A549 (cell line): ENCODE measurements at regions not wholly inside any gene's neighbourhood (a gene's known extent, or its start where the extent isn't known, plus 50 kb on each side); places are given as distances from the start of the nearest gene placed in this dataset.

ENCODE experiments used
- ATAC-seq, 2 experiments: fragments of 200-7000 bp in 1 of 2; fragments of >200 bp in 1 of 2; cut with Nextera tagmentation in 1 of 2; cut with Tn5 transposase in 1 of 2; 3 replicates each; pipeline versions ENCODE4 v1.8.0 to v1.9.1; 2018 to 2020; ENCODE audit warnings: mild to moderate bottlenecking in 1 of 2, moderate library complexity in 1 of 2
- CTCF ChIA-PET: fragments of 300-600 bp; sonication (Branson Sonifier 250); formaldehyde crosslinking; extraction: SDS; loops from one replicate; lab custom pipeline; 2021; ENCODE audit warnings: antibody characterized with exemption, inconsistent platforms; lab: Yijun Ruan, JAX
- POLR2A ChIA-PET: fragments of 350-600 bp; formaldehyde crosslinking; extraction: SDS; loops from one replicate; lab custom pipeline; 2021; ENCODE audit warnings: antibody characterized with exemption, inconsistent platforms; lab: Yijun Ruan, JAX
- DNase-seq, 2 experiments: peaks; one replicate each; pipeline versions ENCODE4 v3.0.0 to v3.0.0-alpha.2; 2011 to 2016; ENCODE audit warnings: low read depth in 1 of 2, low spot score in 1 of 2
- FAIRE-seq: peaks from 2 replicates; lab custom pipeline; 2011; peaks lifted over from hg19 to GRCh38; lab: Jason Lieb, UNC
- H3K27ac ChIP-seq, 2 experiments: fragments of >200 bp; sonication (Bioruptor Twin); formaldehyde crosslinking; 3 replicates each; pipeline ENCODE4 v1.5.1; 2016 to 2017
- H3K4me1 ChIP-seq: fragments of >200 bp; sonication (Bioruptor Twin); formaldehyde crosslinking; 3 replicates; pipeline ENCODE4 v1.6.1; 2016
- H3K4me2 ChIP-seq: fragments of >200 bp; sonication (Bioruptor Twin); formaldehyde crosslinking; 3 replicates; pipeline ENCODE4 v1.6.1; 2016
- H3K4me3 ChIP-seq: fragments of >200 bp; sonication (Bioruptor Twin); formaldehyde crosslinking; 3 replicates; pipeline ENCODE4 v1.5.1; 2016
- H3K9me3 ChIP-seq: fragments of >200 bp; sonication (Bioruptor Twin); formaldehyde crosslinking; 3 replicates; pipeline ENCODE4 v1.6.1; 2016
- CBX2 ChIP-seq: fragments of 200-600 bp; sonication (generic); IDR thresholded peaks from 2 replicates; pipeline ENCODE4 v1.6.1; 2016; ENCODE audit warnings: low read depth, mild to moderate bottlenecking, borderline replicate concordance
- CEBPB ChIP-seq, 2 experiments: fragments of >200 bp in 1 of 2; sonication (Bioruptor Twin) in 1 of 2; formaldehyde crosslinking in 1 of 2; IDR thresholded peaks; 2 replicates each; pipeline ENCODE4 v1.6.1; 2012 to 2016
- EP300 ChIP-seq, 2 experiments: fragments of >200 bp; sonication (Bioruptor Twin); formaldehyde crosslinking; IDR thresholded peaks; 2 replicates in 1 of 2; 3 replicates in 1 of 2; pipeline ENCODE4 v1.6.1; 2016 to 2017
- HDAC2 ChIP-seq: fragments of 200-600 bp; sonication (generic); IDR thresholded peaks from 2 replicates; pipeline ENCODE4 v1.6.1; 2016
- HMGXB4 ChIP-seq: fragments of 250-450 bp; sonication (Bioruptor Pico); IDR thresholded peaks from 2 replicates; pipeline ENCODE4 v1.5.0; 2021; ENCODE audit warnings: mild to moderate bottlenecking, moderate library complexity, borderline replicate concordance
- JUNB ChIP-seq: fragments of >200 bp; sonication (Bioruptor Twin); formaldehyde crosslinking; IDR thresholded peaks from 2 replicates; pipeline ENCODE4 v1.6.1; 2016
- KDM1A ChIP-seq: fragments of 200-600 bp; sonication (generic); IDR thresholded peaks from 2 replicates; pipeline ENCODE4 v1.6.1; 2016; ENCODE audit warnings: low read depth, mild to moderate bottlenecking
- NPAS2 ChIP-seq: fragments of 250-450 bp; sonication (Bioruptor Pico); IDR thresholded peaks from 2 replicates; pipeline ENCODE4 v1.8.0; 2022; ENCODE audit warnings: mild to moderate bottlenecking, moderate library complexity, borderline replicate concordance
- NR3C1 ChIP-seq: fragments of >200 bp; sonication (Bioruptor Twin); formaldehyde crosslinking; IDR thresholded peaks from 3 replicates; pipeline ENCODE4 v1.6.1; 2017
- POLR2AphosphoS2 ChIP-seq: conservative IDR thresholded peaks from 2 replicates; pipeline ENCODE4 v1.6.1; 2012; ENCODE audit warnings: low read length, improper control_type of control experiment, inconsistent platforms
- RAD21 ChIP-seq, 2 experiments: fragments of >200 bp in 1 of 2; sonication (Bioruptor Twin) in 1 of 2; formaldehyde crosslinking in 1 of 2; IDR thresholded peaks in 1 of 2; conservative IDR thresholded peaks in 1 of 2; 2 replicates in 1 of 2; 3 replicates in 1 of 2; pipeline ENCODE4 v1.6.1; 2012 to 2018; ENCODE audit warnings: inconsistent platforms in 1 of 2
- RARB ChIP-seq: fragments of 250-450 bp; sonication (Bioruptor Pico); IDR thresholded peaks from 2 replicates; pipeline ENCODE4 v1.8.0; 2021; ENCODE audit warnings: mild to moderate bottlenecking, moderate library complexity
- SMC3 ChIP-seq: fragments of >200 bp; sonication (Bioruptor Twin); formaldehyde crosslinking; IDR thresholded peaks from 3 replicates; pipeline ENCODE4 v1.6.1; 2018; ENCODE audit warnings: inconsistent platforms
- SREBF2 ChIP-seq: fragments of 450-650 bp; IDR thresholded peaks from 2 replicates; pipeline ENCODE4 v1.6.1; 2014; ENCODE audit warnings: mild to moderate bottlenecking, moderate library complexity
- ZC3H11A ChIP-seq: fragments of 450-650 bp; IDR thresholded peaks from 2 replicates; pipeline ENCODE4 v1.6.1; 2014; ENCODE audit warnings: antibody characterized with exemption, mild to moderate bottlenecking
- ZFP36 ChIP-seq: fragments of 450-650 bp; IDR thresholded peaks from 2 replicates; pipeline ENCODE4 v1.6.1; 2014; ENCODE audit warnings: borderline replicate concordance; ENCODE audit not compliant: partially characterized antibody
- ZNF302 ChIP-seq: fragments of 250-450 bp; sonication (Bioruptor Pico); IDR thresholded peaks from 2 replicates; pipeline ENCODE4 v1.9.0; 2021; ENCODE audit warnings: inconsistent platforms, mild to moderate bottlenecking, moderate library complexity
- WGBS: methylation state at CpG from one replicate; pipeline ENCODE4 v1.1.6; 2017; ENCODE audit errors: missing lambda C conversion rate; 5-methylcytosine and 5-hydroxymethylcytosine counted together
- TF ChIP-seq, protein P1 (sequence below): fragments of >200 bp; sonication (Bioruptor Twin); formaldehyde crosslinking; IDR thresholded peaks from 3 replicates; pipeline ENCODE4 v1.5.1; 2016
- TF ChIP-seq, protein P2 (sequence below): fragments of >200 bp; sonication (Bioruptor Twin); formaldehyde crosslinking; IDR thresholded peaks from 3 replicates; pipeline ENCODE4 v1.6.1; 2016
- TF ChIP-seq, protein P3 (sequence below): IDR thresholded peaks from 2 replicates; pipeline ENCODE4 v1.6.1; 2012

DNA sequence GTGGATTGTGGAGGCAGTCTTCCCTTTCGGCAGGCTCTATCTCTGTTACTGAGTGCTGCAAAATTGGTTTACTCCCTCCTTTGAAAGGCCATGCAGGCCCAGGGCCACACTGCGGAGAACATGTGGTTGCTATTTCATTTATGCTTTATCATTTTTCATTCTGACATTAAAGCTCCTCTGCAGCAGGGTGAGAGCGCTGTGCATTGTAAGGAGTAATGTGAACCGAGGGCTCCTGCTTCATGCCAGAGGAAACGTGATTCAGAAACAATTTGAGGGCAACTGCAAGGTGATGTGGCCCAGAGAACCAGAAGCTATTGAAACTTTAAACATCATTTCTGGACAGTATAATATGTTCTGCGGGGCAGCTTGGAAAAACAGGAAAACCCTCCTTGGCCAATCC, 341.6 kb upstream of the NT5C1B start:
- 81% methylated on average over 6 of the region's 6 CpGs for WGBS
- Histone ChIP-seq H3K27ac (no peak overlapping the region), H3K9me3 (0 out of 3 replicates have a peak, but pooled peaks cover 2% of the 10 kb centered on the region), H3K4me2 (no peak overlapping the region), H3K4me1 (peaks cover under 1% of the 10 kb centered on the region; the same call in 1 of the 3 replicates), H3K4me3 (no peak overlapping the region)
- FAIRE-seq (no peak), ATAC-seq (no peak), DNase-seq (no peak)
- TF ChIP-seq, protein P1, sequence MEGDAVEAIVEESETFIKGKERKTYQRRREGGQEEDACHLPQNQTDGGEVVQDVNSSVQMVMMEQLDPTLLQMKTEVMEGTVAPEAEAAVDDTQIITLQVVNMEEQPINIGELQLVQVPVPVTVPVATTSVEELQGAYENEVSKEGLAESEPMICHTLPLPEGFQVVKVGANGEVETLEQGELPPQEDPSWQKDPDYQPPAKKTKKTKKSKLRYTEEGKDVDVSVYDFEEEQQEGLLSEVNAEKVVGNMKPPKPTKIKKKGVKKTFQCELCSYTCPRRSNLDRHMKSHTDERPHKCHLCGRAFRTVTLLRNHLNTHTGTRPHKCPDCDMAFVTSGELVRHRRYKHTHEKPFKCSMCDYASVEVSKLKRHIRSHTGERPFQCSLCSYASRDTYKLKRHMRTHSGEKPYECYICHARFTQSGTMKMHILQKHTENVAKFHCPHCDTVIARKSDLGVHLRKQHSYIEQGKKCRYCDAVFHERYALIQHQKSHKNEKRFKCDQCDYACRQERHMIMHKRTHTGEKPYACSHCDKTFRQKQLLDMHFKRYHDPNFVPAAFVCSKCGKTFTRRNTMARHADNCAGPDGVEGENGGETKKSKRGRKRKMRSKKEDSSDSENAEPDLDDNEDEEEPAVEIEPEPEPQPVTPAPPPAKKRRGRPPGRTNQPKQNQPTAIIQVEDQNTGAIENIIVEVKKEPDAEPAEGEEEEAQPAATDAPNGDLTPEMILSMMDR, result no peak
- POLR2A ChIA-PET, result no interaction called here
- CTCF ChIA-PET, result interaction anchor here (2.0 kb wide), 1 partner anchor 16 kb away, joined by 8 read pairs; no protein-coding TSS in a partner anchor

DNA sequence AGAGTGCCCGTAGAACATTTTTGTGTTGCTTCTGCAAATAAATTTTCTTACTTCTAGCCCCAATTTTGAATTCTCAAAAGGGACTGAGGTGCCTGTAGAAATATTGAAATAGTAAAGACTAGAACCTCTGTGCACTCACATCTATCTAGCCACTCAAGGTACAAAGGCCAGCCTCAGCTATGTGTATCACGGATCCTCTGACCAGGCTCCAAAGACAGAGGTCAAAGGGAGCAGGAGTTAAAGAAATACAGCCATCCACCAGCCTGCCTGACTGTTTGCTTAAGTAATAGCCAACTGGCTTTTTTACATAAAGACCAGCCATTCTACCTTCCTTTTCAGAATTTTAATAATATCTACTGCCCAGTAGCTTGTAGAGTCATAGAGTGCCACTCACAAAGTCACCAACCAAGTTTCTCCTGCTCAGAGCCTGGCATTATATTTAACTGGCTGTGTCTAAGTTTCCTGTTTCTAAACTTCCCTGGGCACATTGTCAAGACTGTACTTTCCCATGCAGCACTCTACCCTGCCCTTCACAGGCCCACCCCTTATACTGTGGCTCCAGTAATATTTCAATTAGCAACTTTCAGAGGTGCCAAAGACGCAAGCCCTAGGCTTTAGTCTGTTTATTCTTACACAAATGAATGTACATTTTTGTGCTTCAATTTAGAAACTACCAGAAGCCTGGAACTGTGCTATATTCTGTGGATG, 338.3 kb upstream of the NT5C1B start:
- Histone ChIP-seq H3K9me3 (0 out of 3 replicates have a peak, but pooled peaks cover 2% of the 10 kb centered on the region), H3K4me2 (no peak overlapping the region), H3K4me3 (no peak overlapping the region), H3K4me1 (peaks cover 14% of the 10 kb centered on the region), H3K27ac (no peak overlapping the region)
- no peak for DNase-seq
- WGBS, result 81% methylated on average over 3 of the region's 3 CpGs
- TF ChIP-seq EP300 (IDR thresholded peaks at IDR 0.05), result no peak
- TF ChIP-seq, protein P2, sequence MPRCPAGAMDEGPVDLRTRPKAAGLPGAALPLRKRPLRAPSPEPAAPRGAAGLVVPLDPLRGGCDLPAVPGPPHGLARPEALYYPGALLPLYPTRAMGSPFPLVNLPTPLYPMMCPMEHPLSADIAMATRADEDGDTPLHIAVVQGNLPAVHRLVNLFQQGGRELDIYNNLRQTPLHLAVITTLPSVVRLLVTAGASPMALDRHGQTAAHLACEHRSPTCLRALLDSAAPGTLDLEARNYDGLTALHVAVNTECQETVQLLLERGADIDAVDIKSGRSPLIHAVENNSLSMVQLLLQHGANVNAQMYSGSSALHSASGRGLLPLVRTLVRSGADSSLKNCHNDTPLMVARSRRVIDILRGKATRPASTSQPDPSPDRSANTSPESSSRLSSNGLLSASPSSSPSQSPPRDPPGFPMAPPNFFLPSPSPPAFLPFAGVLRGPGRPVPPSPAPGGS, result no peak
- TF ChIP-seq JUNB, result no peak
- TF ChIP-seq KDM1A, result no peak
- TF ChIP-seq NR3C1, result no peak
- TF ChIP-seq, protein P3, sequence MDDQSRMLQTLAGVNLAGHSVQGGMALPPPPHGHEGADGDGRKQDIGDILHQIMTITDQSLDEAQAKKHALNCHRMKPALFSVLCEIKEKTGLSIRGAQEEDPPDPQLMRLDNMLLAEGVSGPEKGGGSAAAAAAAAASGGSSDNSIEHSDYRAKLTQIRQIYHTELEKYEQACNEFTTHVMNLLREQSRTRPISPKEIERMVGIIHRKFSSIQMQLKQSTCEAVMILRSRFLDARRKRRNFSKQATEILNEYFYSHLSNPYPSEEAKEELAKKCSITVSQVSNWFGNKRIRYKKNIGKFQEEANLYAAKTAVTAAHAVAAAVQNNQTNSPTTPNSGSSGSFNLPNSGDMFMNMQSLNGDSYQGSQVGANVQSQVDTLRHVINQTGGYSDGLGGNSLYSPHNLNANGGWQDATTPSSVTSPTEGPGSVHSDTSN, result no peak
- TF ChIP-seq NPAS2 (CRISPR knock-in tag), result no peak
- FAIRE-seq, result no peak
- peak in 1 of 2 experiments; percentile 13; a peak in 1 of 6 replicates for ATAC-seq
- CTCF ChIA-PET, result no interaction called here
- POLR2A ChIA-PET, result no interaction called here

GRCh38 chr2:18926631-18927524, 337.5 kb upstream of the NT5C1B start:
- 77% methylated on average over 9 of the region's 9 CpGs for WGBS
- ChIA-PET CTCF (no interaction called here), POLR2A (no interaction called here)
- no peak for FAIRE-seq
- TF ChIP-seq SMC3, result no peak
- no peak for TF ChIP-seq NPAS2 (CRISPR knock-in tag)
- TF ChIP-seq NR3C1, result no peak
- TF ChIP-seq RAD21 (conservative IDR thresholded peaks at IDR 0.05 in 1 of 2, IDR thresholded peaks at IDR 0.05 in 1 of 2), result no peak
- TF ChIP-seq HDAC2, result no peak
- TF ChIP-seq, protein P1, result no peak
- TF ChIP-seq CBX2, result no peak
- no peak for TF ChIP-seq HMGXB4 (CRISPR knock-in tag)
- TF ChIP-seq POLR2AphosphoS2, result no peak
- TF ChIP-seq ZC3H11A, result no peak
- no peak for TF ChIP-seq ZNF302 (CRISPR knock-in tag)
- no peak for TF ChIP-seq RARB
- no peak for TF ChIP-seq SREBF2
- no peak for TF ChIP-seq CEBPB (IDR thresholded peaks at IDR 0.05)
- TF ChIP-seq ZFP36, result no peak
- TF ChIP-seq, all 56 proteins: peak for 0
- Histone ChIP-seq H3K9me3 (0 out of 3 replicates have a peak, but pooled peaks cover 2% of the 10 kb centered on the region), H3K27ac (no peak overlapping the region), H3K4me3 (no peak overlapping the region), H3K4me2 (no peak overlapping the region), H3K4me1 (peaks cover 14% of the 10 kb centered on the region)
- no peak for ATAC-seq
- DNase-seq, result no peak
